A673 (cell line): ENCODE measurements at regions not wholly inside any gene's neighbourhood (a gene's known extent, or its start where the extent isn't known, plus 50 kb on each side); places are given as distances from the start of the nearest gene placed in this dataset.

Experiments used
- EZH2 ChIP-seq: fragments of 200-600 bp; sonication (generic); IDR thresholded peaks from 2 replicates; pipeline ENCODE4 v1.6.1; 2017; ENCODE audit warnings: borderline replicate concordance, low read depth, mild to moderate bottlenecking, mixed read lengths, antibody characterized with exemption, low read length; ENCODE audit not compliant: poor library complexity, severe bottlenecking
- TF ChIP-seq, protein P1 (sequence below): fragments of 300-800, 200-600 bp; sonication (generic); conservative IDR thresholded peaks from 2 replicates; pipeline ENCODE4 v1.5.1; 2017; ENCODE audit warnings: low read depth, mild to moderate bottlenecking, antibody characterized with exemption, low read length, moderate library complexity, mixed read lengths

DNA sequence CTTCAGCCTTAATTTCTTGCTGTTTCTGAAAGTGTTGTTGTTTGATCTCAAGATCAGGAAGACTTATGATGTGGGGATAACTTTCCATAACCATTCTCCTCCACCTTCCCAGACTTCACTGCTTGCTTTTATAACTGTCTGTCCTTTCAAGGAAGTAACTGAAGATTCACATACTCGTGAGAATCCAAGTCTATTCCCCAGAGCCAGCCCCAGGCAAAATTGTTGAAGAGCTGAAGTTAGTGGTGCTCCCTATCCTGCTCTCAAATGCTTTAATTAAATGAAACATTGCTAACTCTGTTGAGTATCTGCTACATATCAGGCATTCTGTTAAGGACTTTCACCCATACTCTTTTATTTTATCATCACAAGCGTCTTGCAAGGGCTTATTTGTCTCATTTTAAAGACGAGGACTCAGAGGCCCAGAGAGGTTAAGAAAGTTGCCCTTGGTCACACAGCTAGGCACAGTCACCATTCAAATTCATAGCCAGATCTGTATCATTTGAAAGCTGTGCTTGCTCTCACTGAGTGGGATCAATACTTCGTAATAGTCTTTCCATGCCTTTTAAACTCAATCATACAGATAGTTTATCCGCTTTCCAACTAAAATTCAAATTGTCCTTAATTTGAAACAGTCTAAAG, 189.8 kb upstream of the TCF4 start:
- TF ChIP-seq, protein P1, sequence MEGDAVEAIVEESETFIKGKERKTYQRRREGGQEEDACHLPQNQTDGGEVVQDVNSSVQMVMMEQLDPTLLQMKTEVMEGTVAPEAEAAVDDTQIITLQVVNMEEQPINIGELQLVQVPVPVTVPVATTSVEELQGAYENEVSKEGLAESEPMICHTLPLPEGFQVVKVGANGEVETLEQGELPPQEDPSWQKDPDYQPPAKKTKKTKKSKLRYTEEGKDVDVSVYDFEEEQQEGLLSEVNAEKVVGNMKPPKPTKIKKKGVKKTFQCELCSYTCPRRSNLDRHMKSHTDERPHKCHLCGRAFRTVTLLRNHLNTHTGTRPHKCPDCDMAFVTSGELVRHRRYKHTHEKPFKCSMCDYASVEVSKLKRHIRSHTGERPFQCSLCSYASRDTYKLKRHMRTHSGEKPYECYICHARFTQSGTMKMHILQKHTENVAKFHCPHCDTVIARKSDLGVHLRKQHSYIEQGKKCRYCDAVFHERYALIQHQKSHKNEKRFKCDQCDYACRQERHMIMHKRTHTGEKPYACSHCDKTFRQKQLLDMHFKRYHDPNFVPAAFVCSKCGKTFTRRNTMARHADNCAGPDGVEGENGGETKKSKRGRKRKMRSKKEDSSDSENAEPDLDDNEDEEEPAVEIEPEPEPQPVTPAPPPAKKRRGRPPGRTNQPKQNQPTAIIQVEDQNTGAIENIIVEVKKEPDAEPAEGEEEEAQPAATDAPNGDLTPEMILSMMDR: no peak
- TF ChIP-seq EZH2: no peak
